HG03025 (cell line): ENCODE measurements at regions not wholly inside any gene's neighbourhood (a gene's known extent, or its start where the extent isn't known, plus 50 kb on each side); places are given as distances from the start of the nearest gene placed in this dataset.

ENCODE experiments used
- ATAC-seq: cut with Tn5 transposase; IDR thresholded peaks from one replicate; pipeline ENCODE4 v1.9.1; 2021; ENCODE audit warnings: mild to moderate bottlenecking, moderate library complexity; ENCODE audit not compliant: unreplicated experiment, low FRiP score

DNA sequence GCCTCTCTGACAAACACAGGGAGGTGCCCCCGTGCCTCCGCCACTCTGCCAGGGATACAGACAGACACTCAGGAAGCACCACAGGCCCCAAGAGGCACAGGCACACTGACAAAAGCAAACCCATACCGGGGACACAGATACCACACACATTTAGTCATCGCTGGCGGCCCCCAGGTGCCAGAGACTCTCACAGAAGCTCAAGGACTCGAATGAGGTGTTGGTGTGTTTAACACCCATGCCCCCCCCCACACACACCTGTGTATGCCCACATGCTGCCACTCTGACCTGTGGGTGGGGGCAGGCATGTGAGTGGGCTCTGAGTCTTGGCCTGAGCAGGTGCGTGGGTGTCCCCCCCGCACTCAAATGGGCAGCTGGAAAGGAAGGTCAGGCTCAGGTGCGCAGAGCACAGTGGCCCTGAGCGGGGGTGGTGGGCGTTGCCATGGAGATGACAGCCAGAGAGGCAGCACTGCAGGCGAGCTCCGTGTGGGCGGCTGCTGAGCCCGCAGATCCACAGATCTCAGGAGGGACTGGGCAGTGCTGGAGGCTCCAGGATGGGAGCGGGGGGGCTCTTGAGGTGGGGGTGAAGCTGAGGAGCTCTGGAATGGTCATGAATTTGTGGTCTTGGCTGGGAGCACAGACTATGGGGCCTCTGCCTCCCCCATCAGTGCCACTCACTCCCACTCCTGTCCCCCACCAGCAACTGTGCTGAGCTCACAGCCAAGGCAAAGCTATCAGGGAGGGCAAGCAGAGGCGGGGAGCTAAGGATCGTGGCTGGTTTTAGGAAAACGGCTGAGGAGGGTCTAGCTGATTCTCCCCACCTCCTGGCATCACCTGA lies 73.9 kb upstream of the TAF1B start:
- no peak for ATAC-seq

DNA sequence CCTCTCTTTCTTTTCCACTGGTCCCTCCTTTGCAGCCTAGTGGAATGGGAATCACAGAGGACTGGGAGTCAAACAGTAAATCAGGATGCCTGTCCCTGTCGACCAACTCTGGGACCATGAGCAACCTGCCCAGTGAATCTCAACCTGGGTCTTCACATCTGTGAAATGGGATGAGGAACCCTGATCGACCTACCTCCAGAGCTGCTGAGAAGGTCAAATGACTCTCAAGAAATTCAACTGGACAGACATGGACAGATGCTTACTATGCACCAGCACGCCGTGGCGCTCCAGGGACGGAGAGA lies 73.3 kb upstream of the TAF1B start:
- ATAC-seq, result no peak

DNA sequence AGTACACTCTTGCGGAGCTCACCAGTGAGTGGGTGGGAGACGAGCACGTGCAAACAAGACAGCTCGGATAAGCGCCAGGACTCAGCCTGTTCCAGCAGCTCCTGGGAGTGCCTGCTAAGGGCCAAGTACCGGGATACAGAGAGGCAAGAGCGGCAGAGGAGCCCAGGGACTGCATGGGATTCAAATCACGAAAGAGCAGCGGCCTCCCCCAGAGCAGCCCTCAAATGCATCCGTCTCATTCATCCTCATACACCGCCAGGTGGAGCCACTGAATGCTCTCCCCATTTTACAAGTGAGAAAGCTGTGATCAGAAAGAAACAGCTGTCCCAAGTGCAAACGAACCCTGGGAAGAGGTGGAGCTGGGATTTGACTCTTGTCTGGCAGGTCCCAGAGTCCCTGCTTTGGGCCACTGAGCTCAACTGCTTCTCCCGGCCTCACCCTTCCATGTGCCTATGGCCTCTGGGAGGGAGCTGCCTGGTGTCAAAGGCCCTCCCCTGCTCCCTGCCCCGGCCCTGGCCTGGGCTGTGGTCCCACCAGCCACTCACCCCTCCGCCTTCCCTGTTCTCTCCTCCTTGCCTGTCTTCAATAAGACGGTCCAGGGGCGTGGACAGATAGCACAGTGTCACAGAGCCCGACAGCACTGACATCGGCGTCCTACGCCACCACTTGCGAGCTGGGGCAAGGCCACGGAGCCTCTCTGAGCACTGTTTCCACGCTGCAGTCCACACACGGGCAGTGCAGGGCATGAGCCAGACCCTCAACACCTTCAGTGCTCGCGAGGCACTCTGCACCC lies 72.8 kb upstream of the TAF1B start:
- no peak for ATAC-seq

DNA sequence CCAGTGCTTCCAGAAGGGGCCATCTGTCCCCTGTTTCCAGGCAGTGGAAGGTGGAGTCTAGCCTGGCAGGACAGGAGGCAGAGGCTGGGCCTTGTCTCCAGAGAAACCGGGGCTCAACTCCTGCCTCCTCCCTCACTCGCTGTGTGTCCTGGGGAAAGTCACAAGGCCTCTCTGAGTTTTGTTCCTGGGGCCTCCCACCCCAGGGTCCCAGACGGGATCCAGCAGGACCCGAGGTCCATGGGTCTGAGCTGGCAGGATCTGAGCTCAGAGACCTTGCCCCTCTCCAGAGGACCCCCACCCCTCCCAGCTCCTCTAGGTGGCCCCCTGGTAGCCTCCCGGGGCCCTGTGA lies 72.2 kb upstream of the TAF1B start:
- ATAC-seq, result no peak

DNA sequence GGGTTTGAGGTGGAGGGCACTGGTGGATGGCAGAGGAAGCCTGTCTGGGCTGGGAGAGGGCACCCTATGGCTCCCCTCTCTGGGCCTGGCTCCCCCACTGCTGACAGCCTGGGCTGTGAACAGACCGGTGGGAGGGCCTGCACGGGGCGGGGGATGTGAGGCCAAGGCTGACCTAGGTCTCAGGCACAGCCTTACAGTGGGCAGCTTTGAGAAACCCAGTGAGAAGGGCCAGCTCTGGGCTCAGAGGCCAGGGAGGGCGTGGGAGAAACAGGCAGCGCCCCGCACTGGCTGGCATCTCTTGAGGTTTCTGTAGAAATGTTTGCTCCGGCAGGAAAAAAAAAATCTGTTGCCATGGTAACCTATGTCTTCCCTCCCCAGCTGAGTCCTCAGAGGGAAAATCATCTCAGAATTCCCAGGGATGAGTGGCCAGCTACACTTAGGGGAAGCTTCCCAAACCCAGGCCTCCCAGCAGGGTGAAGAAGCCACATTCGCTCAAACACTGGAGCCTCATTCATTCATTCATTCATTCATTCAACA lies 71.7 kb upstream of the TAF1B start:
- ATAC-seq, result no peak

DNA sequence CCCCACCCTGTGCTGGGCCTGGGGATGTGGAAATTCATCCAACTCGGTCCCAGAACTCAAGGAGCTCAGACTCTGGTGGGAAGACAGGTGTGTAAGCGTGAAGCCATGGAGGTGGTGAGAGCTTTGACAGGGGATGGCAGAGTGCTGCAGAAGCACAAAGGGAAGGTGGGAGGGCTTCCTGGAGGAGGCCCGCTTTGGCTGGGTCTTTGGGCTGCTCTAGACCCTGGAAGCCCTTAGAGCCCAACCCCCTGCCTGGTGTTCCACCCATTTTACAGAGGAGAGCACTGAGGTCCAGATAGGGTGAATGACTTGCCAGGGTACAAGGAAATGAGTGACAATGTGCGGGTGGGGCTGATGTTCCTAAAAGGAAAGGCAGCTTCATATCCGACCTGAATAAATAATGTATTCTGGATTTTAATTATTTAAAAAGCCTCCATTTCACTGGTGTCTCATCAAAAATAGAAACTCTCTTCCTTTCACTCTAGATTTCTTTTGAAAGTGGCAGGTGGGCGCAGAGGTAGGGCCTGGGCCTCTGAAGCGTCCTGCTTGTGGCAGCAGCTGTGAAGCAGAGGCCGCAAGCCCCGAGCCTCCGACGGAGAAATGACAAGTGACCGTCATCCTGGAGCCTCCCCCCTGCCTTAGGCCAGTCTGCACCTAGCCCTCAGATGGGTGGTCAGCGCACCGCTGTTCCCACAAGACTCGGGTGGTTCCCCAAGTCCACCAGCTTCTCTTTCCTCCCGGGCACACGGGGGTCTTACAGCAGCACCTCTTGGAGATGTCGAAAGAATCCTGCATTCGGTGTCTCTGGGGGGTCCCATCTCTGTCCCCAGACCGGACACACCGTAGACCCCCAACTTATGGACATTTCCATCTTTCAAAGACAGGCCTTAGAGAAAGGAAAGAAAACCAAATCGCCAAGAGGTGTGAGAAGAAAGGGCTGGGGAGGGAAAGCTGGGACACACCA lies 71.0 kb upstream of the TAF1B start:
- ATAC-seq, result no peak

DNA sequence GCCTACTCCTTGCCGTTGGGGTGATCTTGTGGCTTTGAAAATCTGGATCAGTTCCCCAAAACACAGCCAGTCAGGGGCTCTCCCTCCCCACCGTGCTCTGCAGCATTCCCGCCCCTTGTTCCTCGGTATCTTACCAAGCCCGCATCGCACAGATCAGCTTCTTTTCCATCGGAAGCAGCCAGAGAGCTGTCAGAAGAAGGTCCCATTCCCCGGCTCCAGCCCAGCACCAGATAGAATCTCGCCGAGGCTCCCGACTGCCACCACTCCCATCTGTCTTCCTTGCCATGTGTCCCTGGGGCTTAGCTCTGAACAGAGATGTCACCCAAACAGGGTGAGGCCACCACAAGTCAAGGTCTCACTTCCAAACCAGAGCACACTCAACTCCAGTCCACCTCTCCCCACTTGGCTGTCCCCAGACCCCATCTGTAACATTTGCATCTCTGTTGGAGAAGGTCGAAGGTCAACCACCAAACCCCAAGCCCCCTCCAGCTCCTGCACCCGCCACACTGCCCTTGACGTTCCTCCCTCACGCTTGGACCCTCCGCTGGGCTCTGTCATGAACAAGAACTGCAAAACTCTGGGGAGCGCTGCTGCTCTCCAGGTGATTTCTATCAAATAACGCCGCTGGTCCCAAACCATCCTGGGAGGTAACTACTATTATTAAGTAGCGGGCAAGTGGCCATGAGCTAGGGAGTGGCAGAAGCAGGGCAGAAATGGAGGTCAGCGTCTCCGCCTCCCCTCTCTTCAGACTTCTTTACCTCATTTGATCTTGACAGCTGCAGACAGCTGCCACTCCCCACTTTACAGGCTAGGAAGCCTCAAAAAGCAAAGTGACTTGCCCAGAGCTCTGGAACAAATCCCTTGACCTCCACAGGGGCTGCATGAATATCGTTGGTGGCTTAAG lies 70.0 kb upstream of the TAF1B start:
- no peak for ATAC-seq

DNA sequence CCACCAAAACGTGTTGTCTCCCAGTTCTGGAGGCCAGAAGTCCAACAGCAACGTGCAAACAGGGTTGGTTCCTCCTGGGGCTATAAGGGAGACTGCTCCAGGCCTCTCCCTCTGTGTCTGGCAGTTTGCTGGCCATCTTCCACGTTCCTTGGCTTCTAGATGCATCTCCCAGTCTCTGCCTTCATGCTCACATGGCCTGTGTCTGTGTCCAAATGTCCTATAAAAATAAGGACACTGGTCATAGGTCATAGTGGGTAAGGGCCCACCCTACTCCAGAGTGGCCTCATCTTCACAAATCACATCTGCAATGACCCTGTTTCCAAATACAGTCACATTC lies 69.4 kb upstream of the TAF1B start:
- no peak for ATAC-seq

DNA sequence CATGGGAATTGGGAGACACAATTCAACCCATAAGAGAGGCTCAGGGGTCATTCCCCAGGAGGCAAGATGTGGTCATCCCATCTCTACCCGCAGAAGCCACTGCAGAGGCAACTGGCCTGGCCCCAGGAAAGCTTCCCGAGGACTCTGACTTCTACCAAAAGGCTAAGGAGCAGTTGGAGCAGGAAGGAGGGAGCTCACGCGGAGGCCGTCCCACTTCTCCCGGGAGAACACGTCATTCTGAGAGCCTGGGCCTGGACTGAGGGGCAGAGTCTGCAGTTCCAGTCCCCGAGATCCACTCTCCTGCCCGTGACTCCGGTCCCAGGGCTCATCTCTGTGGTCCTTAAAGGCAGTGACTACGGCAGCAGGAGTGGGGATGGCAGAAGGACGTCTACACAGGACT lies 69.0 kb upstream of the TAF1B start:
- no peak for ATAC-seq

DNA sequence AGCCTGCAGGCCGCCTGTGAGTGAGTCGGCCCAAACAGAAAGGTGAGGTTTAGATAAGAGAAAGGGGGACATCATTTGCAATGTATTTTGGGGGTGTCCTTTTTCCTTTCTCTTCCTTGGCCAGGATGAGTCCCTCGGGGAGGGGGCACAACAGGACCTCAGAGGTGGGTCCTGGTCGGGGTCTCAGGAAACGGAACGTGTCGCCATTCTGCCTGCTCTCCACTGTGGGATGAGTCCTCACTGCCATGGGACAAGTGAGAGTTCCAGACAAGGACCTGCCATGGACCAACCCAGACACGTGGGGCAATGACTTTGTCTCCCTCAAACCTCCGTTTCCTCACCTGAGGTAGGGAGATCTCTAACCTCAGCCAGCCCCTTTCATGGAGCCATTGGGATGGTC lies 67.9 kb upstream of the TAF1B start:
- no peak for ATAC-seq

DNA sequence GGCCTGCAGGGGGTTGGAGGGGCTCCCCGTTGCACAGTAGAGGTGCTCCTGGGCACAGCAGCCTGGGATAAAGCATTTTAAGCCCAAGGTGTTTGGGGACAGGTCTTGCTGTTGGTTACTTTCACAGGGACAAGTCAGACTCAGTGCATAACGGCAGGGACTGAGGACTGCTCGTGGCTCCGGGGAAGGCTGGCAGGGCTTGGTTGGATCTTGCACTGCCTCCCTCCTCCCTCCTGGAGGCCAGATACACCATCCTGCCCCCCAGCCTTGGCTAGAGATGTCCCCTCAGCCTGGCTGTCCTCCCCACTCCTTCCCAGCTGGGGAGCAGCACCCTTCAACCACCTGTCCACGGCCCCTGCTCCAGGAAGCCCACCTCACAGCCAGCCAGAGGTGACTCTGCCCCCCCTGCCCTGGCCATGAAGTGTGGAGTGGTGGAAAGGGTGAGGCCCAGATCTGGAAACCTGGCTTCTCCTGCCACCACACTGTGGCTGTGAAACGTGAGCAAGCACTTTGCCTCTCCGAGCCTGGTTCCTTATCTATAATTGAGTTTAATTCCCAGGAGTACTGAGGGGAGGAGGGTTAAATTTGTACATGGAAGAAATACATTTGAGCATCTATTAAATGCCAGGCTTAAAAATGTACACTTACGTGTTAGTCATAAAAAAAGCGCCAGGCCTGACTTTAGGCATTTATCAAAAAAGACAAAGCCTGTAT lies 67.1 kb upstream of the TAF1B start:
- no peak for ATAC-seq

DNA sequence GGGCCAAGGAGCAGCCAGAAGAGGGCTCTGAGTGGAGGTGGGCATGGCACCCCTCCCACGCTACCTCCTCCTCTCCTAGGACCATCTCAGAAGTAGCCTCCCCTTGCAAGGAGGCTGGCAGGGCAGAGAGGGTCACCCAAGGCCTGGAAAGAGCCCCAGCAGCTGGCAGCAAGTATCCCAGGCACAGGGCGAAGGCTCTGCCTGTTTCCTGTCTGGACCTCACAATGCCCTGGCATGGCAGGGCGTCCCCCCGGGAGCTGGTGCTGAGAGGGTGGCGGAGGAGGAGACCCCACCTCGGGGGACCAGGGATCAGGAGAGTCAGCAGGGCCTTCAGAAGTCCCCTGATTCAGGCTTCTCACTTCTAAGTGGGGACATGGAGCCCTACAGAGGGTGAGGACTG lies 66.2 kb upstream of the TAF1B start:
- no peak for ATAC-seq

DNA sequence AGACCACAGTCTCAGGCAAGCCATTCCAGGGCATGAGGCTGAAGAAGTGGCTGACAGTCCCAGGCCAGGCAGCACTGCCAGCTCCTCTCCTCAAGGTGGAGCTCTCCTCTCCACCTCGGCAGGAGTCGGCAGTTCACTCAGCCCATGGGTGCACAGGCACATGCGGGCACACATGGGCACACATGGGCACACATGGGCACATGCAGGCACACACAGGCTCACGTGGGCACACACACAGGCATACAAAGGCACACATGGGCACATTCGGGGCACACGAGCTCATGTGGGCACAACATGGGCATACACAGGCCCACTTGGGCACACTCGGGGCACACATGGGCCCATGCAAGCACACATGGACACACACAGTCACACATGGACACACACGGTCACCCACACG lies 65.3 kb upstream of the TAF1B start:
- ATAC-seq, result no peak

DNA sequence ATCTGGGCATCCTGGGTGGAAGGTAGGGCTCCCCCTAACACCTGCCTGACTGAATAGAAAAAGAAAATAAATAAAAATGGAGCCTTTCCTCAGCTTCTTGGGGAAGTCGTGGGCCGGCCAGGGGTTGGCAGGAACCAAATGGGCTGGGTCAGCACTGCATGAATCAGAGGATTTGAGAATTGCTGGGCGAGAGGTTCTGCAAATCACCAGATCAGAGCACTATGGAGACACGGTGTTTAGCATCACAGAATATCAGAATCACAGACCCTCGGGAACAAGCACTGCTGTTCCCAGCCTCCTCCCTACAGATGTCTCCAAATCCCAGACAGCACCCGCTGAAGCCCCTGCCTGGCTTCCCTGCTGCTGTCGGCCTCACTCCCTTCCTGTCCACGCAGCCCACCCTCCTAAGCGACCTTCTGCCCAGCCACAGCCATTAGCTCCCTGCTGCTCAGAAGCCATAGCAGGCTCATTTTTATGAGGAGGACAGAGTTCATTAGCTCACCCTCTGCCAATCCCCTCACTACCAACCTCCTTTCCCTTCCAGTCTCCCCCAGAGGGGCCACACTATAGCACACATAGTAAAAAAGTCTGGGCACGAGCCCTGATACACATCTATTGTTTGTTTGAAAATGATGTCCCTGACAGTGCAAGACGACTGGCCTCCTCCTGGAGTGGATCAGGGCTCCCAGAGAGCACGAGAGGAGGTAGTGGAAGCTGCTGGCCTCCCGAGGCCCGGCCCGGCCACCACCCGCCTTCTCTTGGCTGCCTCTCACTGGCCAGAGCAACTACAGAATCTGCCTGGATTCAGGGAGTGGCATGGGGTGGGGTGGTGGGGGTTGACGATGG lies 64.6 kb upstream of the TAF1B start:
- no peak for ATAC-seq

DNA sequence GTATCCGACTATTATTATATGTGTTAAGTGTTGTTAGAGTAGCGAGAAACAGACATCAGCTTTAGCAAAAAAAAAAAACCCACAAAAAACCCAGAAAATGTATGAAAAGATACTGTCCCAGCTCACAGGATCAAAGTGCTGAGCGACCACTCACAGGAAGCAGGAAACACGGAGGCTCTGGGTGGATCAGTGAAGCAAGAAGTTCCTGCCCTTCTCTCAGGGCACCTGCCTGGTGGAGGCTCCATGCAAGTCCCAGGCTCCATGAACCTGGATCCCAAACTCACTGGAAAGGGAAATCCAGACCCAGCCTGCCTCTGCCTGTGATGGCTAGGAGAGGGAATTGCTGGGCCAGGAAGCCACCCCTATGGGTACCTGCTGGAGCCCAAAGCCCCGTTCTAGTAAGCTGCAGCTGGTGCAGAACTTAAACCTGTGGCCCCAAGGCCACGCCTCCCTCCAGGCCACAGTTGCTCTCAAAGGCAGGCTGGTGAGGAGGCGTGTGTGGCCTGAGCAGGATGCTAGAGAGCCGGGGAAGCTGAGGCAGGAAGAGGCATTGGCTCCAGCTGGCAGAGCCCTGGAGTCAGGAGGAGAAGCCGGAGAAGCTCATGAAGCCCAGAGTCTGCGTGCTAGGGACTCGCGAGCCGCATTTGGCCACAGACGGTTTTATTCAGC lies 63.5 kb upstream of the TAF1B start:
- no peak for ATAC-seq

DNA sequence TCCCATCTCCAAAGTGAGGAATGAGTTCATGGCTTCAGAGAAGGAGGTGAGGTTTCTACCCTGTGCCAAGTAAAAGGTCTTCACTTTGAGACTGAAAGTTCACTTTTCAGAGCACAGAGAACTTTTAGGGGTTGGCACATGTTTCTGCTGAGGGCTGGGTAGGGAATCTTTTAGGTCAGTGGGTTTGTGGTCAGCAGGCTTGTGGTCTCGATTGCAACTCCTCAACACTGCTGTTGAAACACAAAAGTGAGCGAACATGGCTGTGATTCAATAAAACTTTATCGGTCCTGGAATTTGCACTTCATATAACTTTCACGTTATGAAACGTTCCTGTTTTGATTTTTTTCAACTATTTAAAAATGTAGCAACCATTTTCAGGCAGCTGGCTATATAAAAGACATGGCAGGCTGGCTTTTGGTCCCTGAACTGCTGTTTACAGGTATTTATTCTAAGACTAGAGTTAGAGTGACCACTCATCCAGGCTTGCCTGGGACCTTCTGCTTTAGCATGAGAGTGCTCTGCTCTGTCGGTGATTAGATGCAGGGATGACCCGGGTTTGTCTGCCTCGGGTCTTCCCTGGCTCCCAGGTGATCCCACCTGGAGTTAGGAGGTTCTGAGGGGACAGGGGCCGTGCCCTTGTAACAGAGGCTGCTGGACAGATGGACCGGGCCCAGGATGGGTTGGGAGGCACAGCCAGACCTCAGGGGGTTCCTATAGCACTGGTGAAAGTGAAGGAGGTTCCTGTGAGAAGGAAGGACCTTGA lies 62.7 kb upstream of the TAF1B start:
- ATAC-seq, result no peak

DNA sequence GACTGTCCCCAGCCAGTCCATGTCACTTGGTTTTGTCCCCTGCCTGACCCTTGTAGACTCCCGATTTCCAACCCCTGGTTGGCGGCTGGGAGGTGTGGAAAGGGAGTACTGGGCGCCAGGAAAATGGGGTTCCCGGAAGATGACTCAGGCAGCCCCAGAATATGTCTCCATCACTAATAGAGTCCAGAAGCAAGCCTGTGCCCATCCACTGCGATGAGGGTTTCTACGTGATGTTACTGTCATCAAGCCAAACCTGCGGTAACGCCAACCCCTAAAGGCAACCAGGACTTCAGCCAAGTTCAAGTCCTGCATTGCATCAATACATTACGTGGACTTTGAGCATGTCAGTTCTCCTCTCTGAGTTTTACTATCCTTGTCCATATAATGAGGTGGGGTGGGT lies 62.0 kb upstream of the TAF1B start:
- no peak for ATAC-seq
